ENCODE measurements at regions not wholly inside any gene's neighbourhood (a gene's known extent, or its start where the extent isn't known, plus 50 kb on each side); places are given as distances from the start of the nearest gene placed in this dataset.

DNA sequence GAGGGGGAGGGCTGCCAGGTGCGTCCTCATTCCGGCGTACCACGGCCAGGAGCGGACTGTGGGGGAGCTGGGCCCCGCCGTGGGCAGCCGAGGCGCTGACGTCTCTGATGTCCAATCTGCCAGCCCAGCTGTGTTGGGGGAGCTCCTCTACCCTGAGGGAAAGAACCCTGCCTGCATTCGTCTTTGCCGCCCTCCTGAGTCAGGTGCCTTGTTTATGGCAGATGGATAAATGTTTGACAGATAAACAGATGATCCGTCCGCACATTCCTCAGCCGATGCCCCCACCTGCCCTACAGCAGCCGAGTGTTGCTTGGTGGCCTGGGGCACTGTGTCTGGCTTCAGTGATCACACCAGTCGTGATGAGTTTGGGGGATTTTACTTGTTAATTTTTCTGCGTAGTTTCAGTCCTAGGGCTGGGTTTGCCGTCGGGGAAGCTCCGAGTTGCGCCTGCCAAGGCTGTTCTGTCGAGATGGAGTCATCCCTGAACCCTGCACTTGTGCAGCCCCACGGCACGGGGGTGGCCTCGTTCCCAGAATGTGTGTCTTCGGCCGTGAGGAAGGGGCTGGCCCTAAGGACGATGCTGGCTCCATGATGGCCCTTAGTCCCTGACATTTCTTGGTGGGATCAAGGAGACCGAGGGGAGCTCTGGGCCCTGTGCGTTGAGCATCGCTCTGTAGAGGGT, 1083.9 kb downstream of the BRD1 start:
- Histone ChIP-seq H3K4me2 (ENCODE audit: low read depth, low read length) (no peak overlapping the region), H3K9ac (ENCODE audit: low read length) (no peak overlapping the region), H3K36me3 (replicated peaks; ENCODE audit: insufficient read depth, low read length) (no peaks in the 10 kb centered on the region), H3K79me2 (ENCODE audit: low read length) (no peaks in the 10 kb centered on the region), H3K9me2 (replicated peaks; ENCODE audit: insufficient read depth, low read length) (no peaks in the 10 kb centered on the region), H3K27me3 (replicated peaks; ENCODE audit: insufficient read depth, low read length) (no peaks in the 10 kb centered on the region), H3K27ac (ENCODE audit: low read length) (no peak overlapping the region), H3K9me3 (replicated peaks; ENCODE audit: insufficient read depth, low read length) (no peaks in the 10 kb centered on the region), H3F3A (ENCODE audit: insufficient read depth, low read length) (no peaks in the 10 kb centered on the region), H3K4me1 (ENCODE audit: low read length) (no peaks in the 10 kb centered on the region), H2AFZ (ENCODE audit: low read length) (no peak overlapping the region), H4K20me1 (ENCODE audit: insufficient read depth, low read length) (no peaks in the 10 kb centered on the region), H3K4me3 (ENCODE audit: low read length) (no peak overlapping the region)
- TF ChIP-seq, protein P1, sequence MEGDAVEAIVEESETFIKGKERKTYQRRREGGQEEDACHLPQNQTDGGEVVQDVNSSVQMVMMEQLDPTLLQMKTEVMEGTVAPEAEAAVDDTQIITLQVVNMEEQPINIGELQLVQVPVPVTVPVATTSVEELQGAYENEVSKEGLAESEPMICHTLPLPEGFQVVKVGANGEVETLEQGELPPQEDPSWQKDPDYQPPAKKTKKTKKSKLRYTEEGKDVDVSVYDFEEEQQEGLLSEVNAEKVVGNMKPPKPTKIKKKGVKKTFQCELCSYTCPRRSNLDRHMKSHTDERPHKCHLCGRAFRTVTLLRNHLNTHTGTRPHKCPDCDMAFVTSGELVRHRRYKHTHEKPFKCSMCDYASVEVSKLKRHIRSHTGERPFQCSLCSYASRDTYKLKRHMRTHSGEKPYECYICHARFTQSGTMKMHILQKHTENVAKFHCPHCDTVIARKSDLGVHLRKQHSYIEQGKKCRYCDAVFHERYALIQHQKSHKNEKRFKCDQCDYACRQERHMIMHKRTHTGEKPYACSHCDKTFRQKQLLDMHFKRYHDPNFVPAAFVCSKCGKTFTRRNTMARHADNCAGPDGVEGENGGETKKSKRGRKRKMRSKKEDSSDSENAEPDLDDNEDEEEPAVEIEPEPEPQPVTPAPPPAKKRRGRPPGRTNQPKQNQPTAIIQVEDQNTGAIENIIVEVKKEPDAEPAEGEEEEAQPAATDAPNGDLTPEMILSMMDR (IDR thresholded peaks at IDR 0.05; ENCODE audit: low read length): no peak
- DNase-seq: no peak

DNA sequence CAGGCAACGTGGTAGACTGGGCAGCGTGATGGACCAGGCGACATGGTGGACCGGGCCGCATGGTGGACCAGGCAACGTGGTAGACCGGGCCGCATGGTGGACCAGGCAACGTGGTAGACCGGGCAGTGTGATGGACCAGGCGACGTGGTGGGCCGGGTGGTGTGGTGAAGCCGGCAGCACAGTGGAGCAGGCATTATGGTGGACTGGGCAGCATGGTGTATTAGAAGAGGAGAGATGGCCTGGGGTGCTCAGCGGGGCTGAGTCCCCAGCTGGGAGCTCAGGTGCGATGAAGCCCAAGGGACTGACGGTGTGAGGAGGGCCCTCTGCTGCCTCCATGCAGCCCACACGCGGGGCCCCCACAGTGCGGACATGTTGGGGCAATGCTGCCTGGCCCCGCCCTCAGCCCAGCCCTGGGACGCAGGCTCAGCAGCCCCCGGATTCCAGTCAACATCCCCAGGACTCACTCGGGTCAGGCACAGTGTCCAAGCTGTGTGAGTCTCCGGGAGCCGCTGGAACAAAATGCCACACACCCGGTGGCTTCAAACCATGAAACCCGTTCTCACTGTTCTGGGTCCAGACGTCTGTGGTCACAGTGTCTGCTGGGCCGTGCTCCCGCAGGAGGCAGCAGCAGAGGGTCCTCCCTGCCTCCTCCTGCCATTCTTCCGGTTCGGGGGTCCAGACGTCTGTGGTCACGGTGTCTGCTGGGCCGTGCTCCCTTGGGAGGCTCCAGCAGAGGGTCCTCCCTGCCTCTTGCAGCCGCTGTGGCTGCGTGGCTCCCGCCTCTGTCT, 1084.9 kb downstream of the BRD1 start:
- H3K27me3 ChIP-seq (replicated peaks; ENCODE audit: insufficient read depth, low read length): no peaks in the 10 kb centered on the region
- H3F3A ChIP-seq (ENCODE audit: insufficient read depth, low read length): no peaks in the 10 kb centered on the region
- H3K9ac ChIP-seq (ENCODE audit: low read length): no peak overlapping the region
- no peak overlapping the region for H3K27ac ChIP-seq (ENCODE audit: low read length)
- no peak overlapping the region for H3K4me2 ChIP-seq (ENCODE audit: low read depth, low read length)
- no peaks in the 10 kb centered on the region for H3K36me3 ChIP-seq (replicated peaks; ENCODE audit: insufficient read depth, low read length)
- no peak for DNase-seq
- no peaks in the 10 kb centered on the region for H4K20me1 ChIP-seq (ENCODE audit: insufficient read depth, low read length)
- H3K4me1 ChIP-seq (ENCODE audit: low read length): no peaks in the 10 kb centered on the region
- H3K4me3 ChIP-seq (ENCODE audit: low read length): no peak overlapping the region
- no peak for TF ChIP-seq EZH2 (optimal IDR thresholded peaks at IDR 0.05; ENCODE audit: low read depth, low read length)
- no peak for TF ChIP-seq EZH2phosphoT487 (IDR thresholded peaks at IDR 0.05; ENCODE audit: low read length)
- TF ChIP-seq, protein P1 (IDR thresholded peaks at IDR 0.05; ENCODE audit: low read length): no peak
- H3K79me2 ChIP-seq (ENCODE audit: low read length): no peaks in the 10 kb centered on the region
- H2AFZ ChIP-seq (ENCODE audit: low read length): no peak overlapping the region
- H3K9me3 ChIP-seq (replicated peaks; ENCODE audit: insufficient read depth, low read length): no peaks in the 10 kb centered on the region
- no peaks in the 10 kb centered on the region for H3K9me2 ChIP-seq (replicated peaks; ENCODE audit: insufficient read depth, low read length)

DNA sequence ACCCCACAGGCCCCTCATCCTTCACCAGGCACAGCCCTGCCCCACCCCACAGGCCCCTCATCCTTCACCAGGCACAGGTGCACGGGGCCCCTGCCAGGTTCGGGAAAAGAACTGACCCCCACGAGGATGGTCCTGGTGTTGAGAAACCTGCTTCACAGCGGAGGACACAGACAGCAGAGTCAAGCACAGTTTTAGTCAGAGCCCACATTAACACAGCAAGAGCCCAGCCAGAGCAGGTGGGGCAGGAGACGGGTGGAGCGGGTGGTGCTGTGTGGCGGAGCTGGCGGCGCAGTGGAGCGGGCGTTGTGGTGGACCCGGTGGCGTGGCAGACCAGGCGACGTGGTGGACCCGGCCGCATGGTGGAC, 1085.5 kb downstream of the BRD1 start:
- Histone ChIP-seq H3F3A (ENCODE audit: insufficient read depth, low read length) (no peaks in the 10 kb centered on the region), H2AFZ (ENCODE audit: low read length) (no peak overlapping the region), H3K9ac (ENCODE audit: low read length) (no peak overlapping the region), H3K27me3 (replicated peaks; ENCODE audit: insufficient read depth, low read length) (no peaks in the 10 kb centered on the region), H3K4me3 (ENCODE audit: low read length) (no peak overlapping the region), H3K79me2 (ENCODE audit: low read length) (no peaks in the 10 kb centered on the region), H3K36me3 (replicated peaks; ENCODE audit: insufficient read depth, low read length) (no peaks in the 10 kb centered on the region), H3K4me1 (ENCODE audit: low read length) (no peaks in the 10 kb centered on the region), H3K9me3 (replicated peaks; ENCODE audit: insufficient read depth, low read length) (no peaks in the 10 kb centered on the region), H3K4me2 (ENCODE audit: low read depth, low read length) (no peak overlapping the region), H4K20me1 (ENCODE audit: insufficient read depth, low read length) (no peaks in the 10 kb centered on the region), H3K27ac (ENCODE audit: low read length) (no peak overlapping the region), H3K9me2 (replicated peaks; ENCODE audit: insufficient read depth, low read length) (no peaks in the 10 kb centered on the region)
- TF ChIP-seq EZH2phosphoT487 (IDR thresholded peaks at IDR 0.05; ENCODE audit: low read length): no peak
- TF ChIP-seq EZH2 (optimal IDR thresholded peaks at IDR 0.05; ENCODE audit: low read depth, low read length): no peak
- TF ChIP-seq, protein P1 (IDR thresholded peaks at IDR 0.05; ENCODE audit: low read length): no peak
- DNase-seq: no peak

Data from MM.1S (cell line).